ENCODE measurements at regions not wholly inside any gene's neighbourhood (a gene's known extent, or its start where the extent isn't known, plus 50 kb on each side); places are given as distances from the start of the nearest gene placed in this dataset.
"Not testable (repeated sequence)": the region's sequence is repeated elsewhere in the genome, so short reads cannot be mapped to it uniquely, and the experiment has no call there.

DNA sequence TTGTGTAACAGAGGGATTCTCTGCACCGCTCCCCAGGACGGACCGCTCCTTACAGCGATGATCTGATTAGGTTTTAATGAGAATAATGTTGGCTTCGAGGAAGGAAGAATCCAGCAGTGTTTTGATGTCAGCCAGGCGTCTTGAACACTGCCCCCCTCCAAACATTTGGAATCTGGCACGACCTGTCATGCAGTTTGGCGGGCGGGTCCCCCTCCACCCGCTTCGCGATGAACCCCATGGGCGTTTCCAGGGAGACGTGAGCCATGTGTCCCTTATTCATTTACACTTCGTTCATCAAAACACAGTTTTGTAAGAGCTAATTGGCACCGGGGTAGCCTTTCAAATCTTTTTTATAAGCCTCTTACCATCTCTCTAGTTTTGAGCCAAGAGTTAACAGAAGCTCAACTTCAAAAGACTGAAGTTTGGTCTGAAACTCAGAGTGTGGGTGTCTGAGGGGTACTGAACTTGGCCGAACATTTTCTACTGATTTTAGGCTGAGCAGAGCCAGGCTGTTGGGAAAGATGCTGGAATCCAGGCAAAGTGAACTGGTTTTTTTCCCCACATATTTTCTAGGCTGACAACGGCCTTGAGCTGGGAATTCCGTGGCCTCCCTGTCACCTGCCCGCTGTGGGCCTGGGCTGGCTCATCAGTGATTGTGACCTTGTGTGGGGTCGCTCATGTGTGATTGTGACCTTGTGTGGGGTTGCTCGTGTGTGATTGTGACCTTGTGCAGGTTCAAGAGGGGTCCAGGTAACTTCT is 214.8 kb upstream of the ZNF469 start:
- TF ChIP-seq CTCF (IDR thresholded peaks at IDR 0.05 in 4 of 5, conservative IDR thresholded peaks at IDR 0.05 in 1 of 5); POLR2A (IDR thresholded peaks at IDR 0.05): not testable (repeated sequence)

Measured in gastrocnemius medialis (tissue), 4 donors.